ENCODE measurements at regions not wholly inside any gene's neighbourhood (a gene's known extent, or its start where the extent isn't known, plus 50 kb on each side); places are given as distances from the start of the nearest gene placed in this dataset.

- TF ChIP-seq CTCF (IDR thresholded peaks at IDR 0.05) (no peak), POLR2AphosphoS5 (IDR thresholded peaks at IDR 0.05) (no peak), POLR2A (IDR thresholded peaks at IDR 0.05) (no peak)
Observed at GRCh38 chr13:39894586-39894985, 239.1 kb downstream of the COG6 start.
